ENCODE measurements at regions not wholly inside any gene's neighbourhood (a gene's known extent, or its start where the extent isn't known, plus 50 kb on each side); places are given as distances from the start of the nearest gene placed in this dataset.

GRCh38 chr2:239540174-239540573, 139.4 kb upstream of the HDAC4 start:
- no peaks in the 10 kb centered on the region for H3K27me3 ChIP-seq (ENCODE audit: control insufficient read depth in 4 of 4, insufficient read depth in 4 of 4, low read length in 3 of 4)
- no peaks in the 10 kb centered on the region for H3K36me3 ChIP-seq (ENCODE audit: control insufficient read depth in 4 of 4, insufficient read depth in 3 of 4, low read depth in 1 of 4, low read length in 3 of 4)
- H3K27ac ChIP-seq (ENCODE audit: low read depth in 1 of 2, low read length in 2 of 2), result no peak overlapping the region
- no peaks in the 10 kb centered on the region for H3K4me1 ChIP-seq (ENCODE audit: control insufficient read depth in 4 of 4, insufficient read depth in 4 of 4, low read length in 3 of 4)
- TF ChIP-seq HNF4G (IDR thresholded peaks at IDR 0.05) (no peak), TAF1 (conservative IDR thresholded peaks at IDR 0.05) (no peak), HNF4A (conservative IDR thresholded peaks at IDR 0.05) (no peak), YY1 (IDR thresholded peaks at IDR 0.05) (no peak), EGR1 (IDR thresholded peaks at IDR 0.05; ENCODE audit: low read depth in 2 of 2) (no peak), JUND (IDR thresholded peaks at IDR 0.05) (no peak), REST (IDR thresholded peaks at IDR 0.05) (no peak), CTCF (IDR thresholded peaks at IDR 0.05; ENCODE audit: low read depth, low read length, missing input control) (no peak), NR2F2 (IDR thresholded peaks at IDR 0.05) (no peak), SP1 (IDR thresholded peaks at IDR 0.05) (no peak), FOXA1 (IDR thresholded peaks at IDR 0.05) (no peak), ATF3 (IDR thresholded peaks at IDR 0.05) (no peak), RXRA (IDR thresholded peaks at IDR 0.05) (no peak), ZBTB33 (IDR thresholded peaks at IDR 0.05) (no peak)
- H3K9ac ChIP-seq (ENCODE audit: low read depth in 1 of 2, low read length in 2 of 2), result no peak overlapping the region
- H3K9me3 ChIP-seq (ENCODE audit: control insufficient read depth in 4 of 4, low read length in 3 of 4), result no peaks in the 10 kb centered on the region
- no peak overlapping the region for H3K4me3 ChIP-seq (ENCODE audit: low read depth in 1 of 3, low read length in 3 of 3)
- DNase-seq (ENCODE audit: low spot score), result no peak
- 64% methylated on average over 7 of the region's 7 CpGs for WGBS

- no peak for TF ChIP-seq ATF3 (IDR thresholded peaks at IDR 0.05)
- no peak for TF ChIP-seq HNF4G (IDR thresholded peaks at IDR 0.05)
- TF ChIP-seq RXRA (IDR thresholded peaks at IDR 0.05), result no peak
- TF ChIP-seq ZBTB33 (IDR thresholded peaks at IDR 0.05), result no peak
- TF ChIP-seq CTCF (IDR thresholded peaks at IDR 0.05; ENCODE audit: low read depth, low read length, missing input control), result no peak
- TF ChIP-seq REST (IDR thresholded peaks at IDR 0.05), result no peak
- Histone ChIP-seq H3K4me1 (ENCODE audit: control insufficient read depth in 4 of 4, insufficient read depth in 4 of 4, low read length in 3 of 4) (no peaks in the 10 kb centered on the region), H3K27ac (ENCODE audit: low read depth in 1 of 2, low read length in 2 of 2) (no peak overlapping the region), H3K36me3 (ENCODE audit: control insufficient read depth in 4 of 4, insufficient read depth in 3 of 4, low read depth in 1 of 4, low read length in 3 of 4) (no peaks in the 10 kb centered on the region), H3K9ac (ENCODE audit: low read depth in 1 of 2, low read length in 2 of 2) (no peak overlapping the region), H3K27me3 (ENCODE audit: control insufficient read depth in 4 of 4, insufficient read depth in 4 of 4, low read length in 3 of 4) (no peaks in the 10 kb centered on the region), H3K4me3 (ENCODE audit: low read depth in 1 of 3, low read length in 3 of 3) (no peak overlapping the region), H3K9me3 (ENCODE audit: control insufficient read depth in 4 of 4, low read length in 3 of 4) (peaks cover 0 to 4% (median under 1%) of the 10 kb centered on the region in 4 donors)
- 80% methylated on average over 11 of the region's 11 CpGs for WGBS
- DNase-seq (ENCODE audit: low spot score), result no peak
Measured at GRCh38 chr2:239539776-239540100, 138.9 kb upstream of the HDAC4 start.

Measured in liver (tissue), 8 donors.